ENCODE measurements at regions not wholly inside any gene's neighbourhood (a gene's known extent, or its start where the extent isn't known, plus 50 kb on each side); places are given as distances from the start of the nearest gene placed in this dataset.
A peak's percentile ranks its signal among the peaks of the same experiment; 100 is the strongest.

DNA sequence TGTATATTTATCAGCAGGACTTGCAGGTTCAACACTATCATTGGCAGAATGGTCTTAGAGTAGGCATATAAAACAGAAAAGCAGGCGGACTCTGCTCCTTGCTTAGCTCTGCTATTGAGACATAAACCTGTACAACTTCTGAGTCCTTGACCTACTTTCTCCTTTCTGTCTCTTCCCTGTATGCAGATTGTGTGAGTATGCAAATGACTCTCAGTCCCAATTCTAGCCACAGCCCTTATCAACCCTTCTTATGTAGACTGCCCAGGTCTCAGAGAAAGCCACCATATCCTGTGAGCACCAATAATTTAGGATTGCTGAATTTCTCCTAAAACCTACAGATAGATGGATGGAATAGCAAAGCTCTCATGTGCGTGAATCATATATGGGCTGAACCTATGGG is 367.6 kb upstream of the DDI1 start:
- no peak for DNase-seq

GRCh38 chr11:103671143-103671651 is 365.2 kb upstream of the DDI1 start:
- DNase-seq, result no peak

GRCh38 chr11:103673773-103674172 is 362.7 kb upstream of the DDI1 start:
- DNase-seq, result no peak

DNA sequence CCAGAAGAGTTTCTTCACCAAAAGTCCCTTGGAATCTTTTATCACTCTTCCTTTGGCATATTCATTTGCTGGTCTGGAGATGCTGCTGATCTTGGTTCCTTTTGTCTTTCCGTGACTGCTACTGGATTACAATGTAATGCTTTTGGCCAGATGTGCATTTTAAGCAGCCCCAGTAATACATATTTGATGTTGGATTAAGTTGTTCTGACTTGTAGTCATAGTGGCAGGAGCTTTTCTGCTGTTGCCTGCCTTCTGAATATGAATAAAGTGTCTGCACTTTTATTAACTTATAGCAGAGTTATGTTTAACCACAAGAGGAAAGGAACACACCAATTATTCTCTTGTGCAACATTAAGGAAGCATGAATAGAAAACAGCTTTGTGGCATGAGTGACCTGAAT is 360.0 kb upstream of the DDI1 start:
- peak; percentile 12 to 17 for DNase-seq

DNA sequence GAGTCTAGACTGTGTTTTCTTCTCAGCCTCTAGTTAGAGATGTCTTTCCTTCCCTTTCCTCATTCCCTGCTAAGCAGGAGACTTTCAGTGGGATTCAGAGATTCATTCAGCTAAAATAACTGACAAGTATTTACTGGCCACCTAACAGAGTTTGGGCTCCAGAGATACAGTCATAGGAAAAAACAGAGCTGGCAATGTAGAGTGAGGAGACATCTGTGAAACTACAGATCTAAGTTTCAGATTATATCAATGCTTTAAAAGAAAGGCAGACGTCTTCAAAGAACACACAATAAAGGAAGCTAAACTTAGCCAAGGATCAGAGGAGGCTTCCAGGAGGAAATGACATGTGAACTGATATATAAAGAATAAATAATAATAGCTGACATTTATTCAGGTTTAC is 355.6 kb upstream of the DDI1 start:
- no peak for DNase-seq

DNA sequence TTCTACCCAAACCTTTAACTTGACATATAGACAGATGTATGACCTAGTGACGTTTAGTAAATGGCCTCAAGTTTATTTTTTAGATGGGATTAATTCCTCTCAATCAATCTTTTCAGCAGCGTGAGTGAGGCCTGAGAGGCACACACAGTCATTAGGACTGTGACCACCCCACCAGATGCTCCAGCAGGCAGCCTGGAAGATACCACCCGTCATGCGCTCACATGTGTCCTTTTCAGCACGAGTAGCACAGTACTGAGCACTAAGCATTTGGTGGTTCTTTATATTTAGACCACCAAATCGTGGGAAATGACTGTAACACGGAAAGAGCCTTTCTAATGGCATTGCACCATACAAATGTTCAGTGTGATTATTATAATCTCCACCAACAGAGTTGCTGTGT is 354.6 kb upstream of the DDI1 start:
- DNase-seq, result no peak

DNA sequence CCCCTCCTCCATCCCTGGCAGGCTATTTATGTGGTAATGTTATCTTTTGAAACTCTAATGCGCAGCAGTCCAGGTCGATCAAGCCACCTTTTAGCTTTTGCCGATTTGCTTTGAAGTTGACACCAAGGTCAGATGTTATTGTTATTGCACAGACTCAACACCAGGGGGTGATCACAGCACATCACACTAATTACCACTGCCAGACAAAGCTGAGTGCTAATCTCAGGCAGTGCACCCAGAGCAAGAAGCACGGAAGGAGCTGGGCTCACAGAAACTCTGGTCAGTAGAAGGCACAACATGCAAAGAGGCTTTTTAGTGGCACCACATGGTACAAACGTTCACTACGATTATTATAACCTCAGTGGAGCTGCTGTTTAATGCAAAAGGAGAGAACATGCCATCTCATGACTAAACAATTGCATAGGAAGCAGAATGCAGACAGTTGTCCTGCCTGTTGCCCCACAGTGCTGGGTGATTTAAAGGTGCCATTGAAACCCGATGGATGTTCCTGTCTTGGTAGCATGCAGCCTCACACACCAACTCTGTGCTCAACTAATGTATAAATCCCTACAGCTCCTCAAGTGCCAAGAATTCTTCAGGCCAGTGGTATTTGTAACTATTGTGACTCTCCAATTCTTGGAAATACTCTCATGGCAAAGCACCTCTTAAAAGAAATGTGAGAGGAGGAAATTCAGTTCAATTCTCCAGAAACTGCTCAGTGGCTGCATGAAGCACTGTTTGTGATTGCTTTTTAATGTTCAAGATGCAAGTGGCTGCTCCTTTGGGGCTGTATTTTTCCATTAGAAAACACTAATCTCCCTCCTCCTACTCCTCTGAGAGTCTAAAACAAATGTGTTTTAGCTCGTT is 353.9 kb upstream of the DDI1 start:
- peak; percentile 76 to 78 for DNase-seq

DNA sequence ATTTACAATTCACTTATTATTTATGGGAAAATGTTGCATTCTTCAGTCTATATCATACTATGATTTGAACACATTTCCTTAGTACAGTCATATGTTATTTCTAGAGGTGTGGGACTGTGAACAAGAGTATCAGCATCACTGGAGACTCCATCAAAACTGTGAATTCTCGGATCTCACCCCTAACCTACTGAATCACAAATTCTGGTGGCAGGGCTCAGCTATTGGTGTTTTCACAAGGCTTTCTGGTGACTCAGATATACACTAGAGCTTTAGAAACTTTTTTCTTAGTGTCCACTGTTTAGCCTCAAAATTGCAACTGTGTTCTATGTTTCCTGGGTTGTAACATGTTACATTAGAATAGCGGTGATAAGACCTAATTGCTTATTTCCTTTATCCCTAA is 352.9 kb upstream of the DDI1 start:
- DNase-seq, result no peak

GRCh38 chr11:103688924-103689323 is 347.5 kb upstream of the DDI1 start:
- DNase-seq, result no peak

DNA sequence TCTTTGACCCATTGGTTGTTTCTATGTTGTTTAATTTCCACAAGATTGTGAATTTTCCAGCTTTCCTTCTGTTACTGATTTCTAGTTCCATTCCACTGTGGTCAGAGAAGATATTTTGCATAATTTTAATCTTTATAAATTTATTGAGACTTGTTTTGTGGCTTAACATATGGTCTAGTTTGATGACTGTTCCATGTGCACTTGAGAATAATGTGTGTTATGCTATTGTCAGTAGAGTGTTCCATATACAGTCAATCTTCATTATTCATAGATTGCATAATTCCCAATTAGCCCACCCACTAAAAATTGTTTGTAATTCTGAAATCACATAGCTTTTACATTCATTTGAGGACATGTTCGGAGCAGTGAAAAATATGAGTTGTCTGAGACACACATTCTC is 346.1 kb upstream of the DDI1 start:
- no peak for DNase-seq

- no peak for DNase-seq
Observed at GRCh38 chr11:103696123-103696522, 340.3 kb upstream of the DDI1 start.

- no peak for DNase-seq
Observed at GRCh38 chr11:103699216-103699615, 337.2 kb upstream of the DDI1 start.

DNA sequence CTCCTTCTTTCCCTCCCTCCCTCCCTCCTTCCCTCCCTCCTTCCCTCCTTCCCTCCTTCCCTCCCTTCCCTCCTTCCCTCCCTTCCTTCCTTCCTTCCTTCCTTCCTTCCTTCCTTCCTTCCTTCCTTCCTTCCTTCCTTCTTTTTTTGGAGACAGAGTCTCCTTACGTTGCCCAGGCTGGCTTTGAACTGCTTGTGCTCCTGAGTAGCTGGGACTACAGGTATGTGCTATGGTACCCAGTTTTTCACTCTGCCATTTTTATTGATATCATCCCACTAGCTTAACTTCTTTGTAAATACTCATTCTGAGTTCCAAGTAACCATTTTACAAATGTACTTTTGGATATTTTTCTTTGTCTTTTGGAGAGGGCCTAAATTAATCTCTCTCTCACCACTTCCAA is 336.8 kb upstream of the DDI1 start:
- DNase-seq, result no peak

GRCh38 chr11:103700622-103701021 is 335.8 kb upstream of the DDI1 start:
- no peak for DNase-seq

GRCh38 chr11:103703437-103703836 is 333.0 kb upstream of the DDI1 start:
- DNase-seq, result no peak

DNA sequence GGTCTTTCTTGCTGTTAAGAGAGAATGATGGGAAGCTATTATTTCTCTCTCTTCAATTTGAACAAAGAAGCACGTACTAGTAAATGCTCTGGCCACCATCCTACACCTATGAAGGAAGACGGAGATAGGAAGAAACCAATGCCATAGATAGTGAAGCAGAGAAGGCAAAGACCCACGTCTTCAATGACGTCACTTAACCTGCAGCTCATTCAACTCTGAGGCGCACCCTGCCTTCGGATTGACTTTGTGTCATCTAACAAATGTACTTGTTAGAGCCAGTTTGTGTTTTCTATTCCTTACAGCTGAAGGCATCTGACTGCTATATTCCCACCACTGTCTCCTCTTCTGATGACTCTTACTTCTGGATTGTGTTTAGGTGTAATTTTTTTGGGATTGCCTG is 332.5 kb upstream of the DDI1 start:
- no peak for DNase-seq

- DNase-seq, result no peak
Observed at GRCh38 chr11:103705642-103706041, 330.8 kb upstream of the DDI1 start.

DNA sequence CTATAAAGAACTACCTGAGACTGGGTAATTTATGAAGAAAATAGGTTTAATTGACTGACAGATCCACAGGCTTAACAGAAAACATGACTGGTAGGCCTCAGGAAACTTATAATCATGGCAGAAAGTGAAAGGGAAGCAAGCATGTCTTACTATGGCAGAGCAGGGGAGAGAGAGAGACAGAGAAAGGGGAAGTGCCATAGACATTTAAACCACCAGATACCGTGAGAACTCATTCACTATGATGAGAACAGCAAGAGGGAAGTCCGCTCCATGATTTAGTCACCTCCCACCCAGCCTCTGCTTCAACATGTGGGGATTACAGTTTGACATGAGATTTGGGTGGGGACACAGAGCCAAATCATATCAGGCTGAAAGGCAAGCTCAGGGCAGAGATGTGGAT is 327.1 kb upstream of the DDI1 start:
- peak; percentile 65 to 72 for DNase-seq

GRCh38 chr11:103714246-103714645 is 322.2 kb upstream of the DDI1 start:
- no peak for DNase-seq

- no peak for DNase-seq
Observed at GRCh38 chr11:103716363-103716762, 320.1 kb upstream of the DDI1 start.

DNA sequence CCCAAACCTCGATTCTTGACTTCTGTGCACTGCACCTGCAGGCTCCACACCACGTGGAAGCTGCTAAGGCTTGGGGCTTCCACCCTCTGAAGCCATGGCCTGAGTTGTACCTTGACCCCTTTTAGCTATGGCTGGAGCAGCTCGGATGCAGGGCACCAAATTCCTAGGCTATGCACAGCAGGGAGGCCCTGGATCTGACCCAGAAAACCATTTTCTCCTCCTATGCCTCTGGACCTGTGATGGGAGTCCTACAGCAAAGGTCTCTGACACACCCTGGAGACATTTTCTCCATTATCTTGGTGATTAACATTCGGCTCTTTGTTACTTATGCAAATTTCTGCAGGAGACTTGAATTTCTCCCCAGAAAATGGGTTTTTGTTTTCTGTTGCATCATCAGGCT is 309.2 kb upstream of the DDI1 start:
- no peak for DNase-seq

GRCh38 chr11:103729617-103730016 is 306.8 kb upstream of the DDI1 start:
- no peak for DNase-seq

DNA sequence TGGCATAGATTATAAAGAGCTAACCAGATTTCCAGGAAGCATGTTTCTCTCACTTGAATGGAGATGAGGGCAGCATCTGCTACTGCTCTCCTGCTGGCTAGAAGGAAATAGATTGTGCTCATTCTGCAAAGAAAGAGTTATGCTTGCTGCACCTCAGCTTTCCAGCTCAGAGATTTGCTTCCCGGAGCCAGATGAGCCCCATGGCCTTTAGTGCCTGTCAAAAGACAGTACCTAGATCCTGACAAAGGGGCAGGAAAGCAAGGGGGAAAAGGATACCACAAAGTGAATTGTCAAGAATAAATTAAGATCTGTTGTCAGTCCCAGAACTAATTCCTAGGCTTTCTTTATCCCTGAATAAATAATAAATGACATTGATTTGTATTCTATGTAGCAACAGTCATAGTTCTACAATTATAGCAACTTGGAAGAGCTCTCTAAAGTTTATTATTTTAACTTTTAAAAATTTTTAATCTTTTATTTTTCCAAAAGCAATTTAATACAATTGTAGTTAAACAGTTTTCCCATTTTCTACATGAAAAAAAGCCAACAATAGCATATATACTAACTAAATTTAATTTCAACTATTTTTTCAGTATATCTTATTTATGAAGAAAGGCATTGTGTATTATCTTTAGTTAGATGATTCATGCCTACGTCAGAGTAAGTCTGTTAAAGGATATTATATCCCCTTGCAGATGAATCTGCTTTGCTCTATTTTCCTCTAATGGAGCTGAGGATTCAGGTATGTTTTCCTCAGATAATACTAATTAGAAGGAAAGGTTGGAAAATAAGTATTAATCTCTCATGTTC is 306.1 kb upstream of the DDI1 start:
- no peak for DNase-seq

GRCh38 chr11:103731670-103732069 is 304.8 kb upstream of the DDI1 start:
- DNase-seq, result no peak

All from Kasumi-1 (cell line).